A549 (cell line): ENCODE measurements at regions not wholly inside any gene's neighbourhood (a gene's known extent, or its start where the extent isn't known, plus 50 kb on each side); places are given as distances from the start of the nearest gene placed in this dataset.

Experiments used
- POLR2A ChIP-seq: IDR thresholded peaks from 2 replicates; pipeline ENCODE4 v1.6.1; 2012; ENCODE audit warnings: mild to moderate bottlenecking, low read length
- RFX5 ChIP-seq: fragments of 450-650 bp; IDR thresholded peaks from 2 replicates; pipeline ENCODE4 v1.7.1; 2014; ENCODE audit warnings: antibody characterized with exemption, mild to moderate bottlenecking, moderate library complexity
- TF ChIP-seq, protein P1 (sequence below): fragments of >200 bp; sonication (Bioruptor Twin); formaldehyde crosslinking; IDR thresholded peaks from 3 replicates; pipeline ENCODE4 v1.5.1; 2016

GRCh38 chr5:172579403-172579990, 61.6 kb upstream of the NEURL1B start:
- no peak for TF ChIP-seq RFX5
- TF ChIP-seq, protein P1, sequence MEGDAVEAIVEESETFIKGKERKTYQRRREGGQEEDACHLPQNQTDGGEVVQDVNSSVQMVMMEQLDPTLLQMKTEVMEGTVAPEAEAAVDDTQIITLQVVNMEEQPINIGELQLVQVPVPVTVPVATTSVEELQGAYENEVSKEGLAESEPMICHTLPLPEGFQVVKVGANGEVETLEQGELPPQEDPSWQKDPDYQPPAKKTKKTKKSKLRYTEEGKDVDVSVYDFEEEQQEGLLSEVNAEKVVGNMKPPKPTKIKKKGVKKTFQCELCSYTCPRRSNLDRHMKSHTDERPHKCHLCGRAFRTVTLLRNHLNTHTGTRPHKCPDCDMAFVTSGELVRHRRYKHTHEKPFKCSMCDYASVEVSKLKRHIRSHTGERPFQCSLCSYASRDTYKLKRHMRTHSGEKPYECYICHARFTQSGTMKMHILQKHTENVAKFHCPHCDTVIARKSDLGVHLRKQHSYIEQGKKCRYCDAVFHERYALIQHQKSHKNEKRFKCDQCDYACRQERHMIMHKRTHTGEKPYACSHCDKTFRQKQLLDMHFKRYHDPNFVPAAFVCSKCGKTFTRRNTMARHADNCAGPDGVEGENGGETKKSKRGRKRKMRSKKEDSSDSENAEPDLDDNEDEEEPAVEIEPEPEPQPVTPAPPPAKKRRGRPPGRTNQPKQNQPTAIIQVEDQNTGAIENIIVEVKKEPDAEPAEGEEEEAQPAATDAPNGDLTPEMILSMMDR, result no peak
- TF ChIP-seq POLR2A, result no peak
